ENCODE measurements at regions not wholly inside any gene's neighbourhood (a gene's known extent, or its start where the extent isn't known, plus 50 kb on each side); places are given as distances from the start of the nearest gene placed in this dataset.

- TF ChIP-seq GABPB1 (CRISPR knock-in tag; IDR thresholded peaks at IDR 0.05) = no peak
- TF ChIP-seq RORB (CRISPR knock-in tag; IDR thresholded peaks at IDR 0.05) = no peak
- TF ChIP-seq FOXJ3 (CRISPR knock-in tag; IDR thresholded peaks at IDR 0.05; ENCODE audit: borderline replicate concordance) = no peak
- no peak for TF ChIP-seq CTCF (IDR thresholded peaks at IDR 0.05)
- TF ChIP-seq ATF1 (CRISPR knock-in tag; IDR thresholded peaks at IDR 0.05) = no peak
- no peak for TF ChIP-seq MAX (CRISPR knock-in tag; IDR thresholded peaks at IDR 0.05)
- TF ChIP-seq SMAD3 (CRISPR knock-in tag; IDR thresholded peaks at IDR 0.05; ENCODE audit: borderline replicate concordance) = no peak
- TF ChIP-seq JUN (CRISPR knock-in tag; IDR thresholded peaks at IDR 0.05) = no peak
These were observed 377.2 kb upstream of the SGO1 start for GRCh38 chr3:20563251-20563650.
